ENCODE measurements at regions not wholly inside any gene's neighbourhood (a gene's known extent, or its start where the extent isn't known, plus 50 kb on each side); places are given as distances from the start of the nearest gene placed in this dataset.

DNA sequence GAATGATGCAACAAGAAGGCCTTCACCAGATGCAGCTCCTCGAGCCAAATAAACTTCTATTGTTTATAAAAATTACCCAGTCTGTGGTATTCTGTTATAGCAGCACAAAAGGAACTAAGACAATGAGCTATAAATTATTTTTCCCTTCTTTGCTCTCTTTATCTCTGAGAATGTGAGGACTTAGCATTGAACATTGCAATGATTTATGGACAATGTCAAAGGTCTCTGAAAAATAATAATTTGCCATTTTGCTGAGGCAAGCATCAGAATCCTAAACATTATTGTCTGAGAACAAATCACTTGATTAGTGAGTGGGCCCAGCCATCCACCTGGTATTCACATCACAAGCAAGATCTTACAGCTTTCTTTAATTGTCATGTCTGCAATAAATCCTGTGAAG is 95.4 kb upstream of the SSBP2 start:
- TF ChIP-seq, protein P1, sequence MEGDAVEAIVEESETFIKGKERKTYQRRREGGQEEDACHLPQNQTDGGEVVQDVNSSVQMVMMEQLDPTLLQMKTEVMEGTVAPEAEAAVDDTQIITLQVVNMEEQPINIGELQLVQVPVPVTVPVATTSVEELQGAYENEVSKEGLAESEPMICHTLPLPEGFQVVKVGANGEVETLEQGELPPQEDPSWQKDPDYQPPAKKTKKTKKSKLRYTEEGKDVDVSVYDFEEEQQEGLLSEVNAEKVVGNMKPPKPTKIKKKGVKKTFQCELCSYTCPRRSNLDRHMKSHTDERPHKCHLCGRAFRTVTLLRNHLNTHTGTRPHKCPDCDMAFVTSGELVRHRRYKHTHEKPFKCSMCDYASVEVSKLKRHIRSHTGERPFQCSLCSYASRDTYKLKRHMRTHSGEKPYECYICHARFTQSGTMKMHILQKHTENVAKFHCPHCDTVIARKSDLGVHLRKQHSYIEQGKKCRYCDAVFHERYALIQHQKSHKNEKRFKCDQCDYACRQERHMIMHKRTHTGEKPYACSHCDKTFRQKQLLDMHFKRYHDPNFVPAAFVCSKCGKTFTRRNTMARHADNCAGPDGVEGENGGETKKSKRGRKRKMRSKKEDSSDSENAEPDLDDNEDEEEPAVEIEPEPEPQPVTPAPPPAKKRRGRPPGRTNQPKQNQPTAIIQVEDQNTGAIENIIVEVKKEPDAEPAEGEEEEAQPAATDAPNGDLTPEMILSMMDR (IDR thresholded peaks at IDR 0.05; ENCODE audit: borderline replicate concordance, extremely low read depth, low read length, poor library complexity, severe bottlenecking), result no peak
- no peak for TF ChIP-seq EZH2 (IDR thresholded peaks at IDR 0.05; ENCODE audit: borderline replicate concordance, low read depth, low read length, severe bottlenecking)
